Karpas-422 (cell line): ENCODE measurements at regions not wholly inside any gene's neighbourhood (a gene's known extent, or its start where the extent isn't known, plus 50 kb on each side); places are given as distances from the start of the nearest gene placed in this dataset.

Experiments used
- DNase-seq: peaks from one replicate; pipeline ENCODE4 v3.0.0-alpha.2; 2015
- H2AFZ ChIP-seq: fragments of 200-600 bp; sonication (generic); 2 replicates; pipeline ENCODE4 v1.6.1; 2014; ENCODE audit warnings: antibody characterized with exemption, low read length, mixed read lengths
- H3K27ac ChIP-seq: fragments of 200-600 bp; sonication (generic); 2 replicates; pipeline ENCODE4 v1.5.1; 2014; ENCODE audit warnings: mild to moderate bottlenecking, low read length, moderate library complexity
- H3K27me3 ChIP-seq: fragments of 200-600 bp; sonication (generic); 2 replicates; pipeline ENCODE4 v1.6.1; 2014; ENCODE audit warnings: low read length, mixed read lengths
- H3K36me3 ChIP-seq: fragments of 200-600 bp; sonication (generic); 2 replicates; pipeline ENCODE4 v1.6.1; 2014; ENCODE audit warnings: low read length, mixed read lengths; ENCODE audit not compliant: insufficient read depth
- H3K4me1 ChIP-seq: fragments of 200-600 bp; sonication (generic); 2 replicates; pipeline ENCODE4 v1.6.1; 2014; ENCODE audit warnings: mild to moderate bottlenecking, low read length, mixed read lengths
- H3K4me2 ChIP-seq: fragments of 200-600 bp; sonication (generic); 2 replicates; pipeline ENCODE4 v1.6.1; 2014; ENCODE audit warnings: low read length, low read depth, mild to moderate bottlenecking; ENCODE audit not compliant: poor library complexity, severe bottlenecking
- H3K4me3 ChIP-seq: fragments of 200-600 bp; sonication (generic); 2 replicates; pipeline ENCODE4 v1.5.1; 2014; ENCODE audit warnings: mild to moderate bottlenecking, antibody characterized with exemption, low read length, mixed read lengths
- H3K79me2 ChIP-seq: fragments of 200-600 bp; sonication (generic); 2 replicates; pipeline ENCODE4 v1.6.1; 2014; ENCODE audit warnings: mild to moderate bottlenecking, low read length, mixed read lengths
- H3K9ac ChIP-seq: fragments of 200-600 bp; sonication (generic); 2 replicates; pipeline ENCODE4 v1.6.0; 2014; ENCODE audit warnings: low read length
- H3K9me2 ChIP-seq: fragments of 200-600 bp; sonication (generic), shearing (Covaris generic); replicated peaks from 2 replicates; pipeline ENCODE4 v1.6.0; 2014; ENCODE audit warnings: mild to moderate bottlenecking, low read length, moderate library complexity; ENCODE audit not compliant: insufficient read depth
- H3K9me3 ChIP-seq: fragments of 300-700, 200-600 bp; sonication (generic); 2 replicates; pipeline ENCODE4 v1.6.1; 2014; ENCODE audit warnings: low read length, mixed read lengths
- H4K20me1 ChIP-seq: fragments of 200-600 bp; sonication (generic); 2 replicates; pipeline ENCODE4 v1.6.1; 2014; ENCODE audit warnings: mild to moderate bottlenecking, antibody characterized with exemption, low read length, low read depth; ENCODE audit not compliant: insufficient read depth

DNA sequence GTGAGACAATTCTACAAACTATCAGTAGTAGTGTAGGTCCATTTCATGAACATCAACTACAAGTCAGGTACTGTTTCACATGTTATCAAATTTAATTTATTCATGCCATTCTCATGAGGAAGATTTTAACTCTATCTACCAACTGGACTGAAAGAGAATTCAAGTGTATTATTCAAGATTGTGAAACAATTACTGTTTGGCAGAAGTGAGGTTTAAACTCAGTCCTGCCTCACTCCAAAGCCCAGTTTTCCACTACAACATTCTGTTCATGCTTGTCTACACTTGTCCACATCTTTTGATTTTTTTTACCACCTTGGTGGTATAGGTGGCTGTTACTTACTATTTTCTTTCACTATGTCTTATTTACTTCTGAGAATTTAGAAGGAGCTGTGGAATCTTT, 272.9 kb downstream of the TGFB2 start:
- no peaks in the 10 kb centered on the region for H4K20me1 ChIP-seq
- H3K9me2 ChIP-seq = no peaks in the 10 kb centered on the region
- no peak overlapping the region for H3K27ac ChIP-seq
- H2AFZ ChIP-seq = no peak overlapping the region
- H3K36me3 ChIP-seq = no peaks in the 10 kb centered on the region
- DNase-seq = no peak
- H3K9ac ChIP-seq = no peak overlapping the region
- no peak overlapping the region for H3K4me2 ChIP-seq
- H3K4me1 ChIP-seq = no peaks in the 10 kb centered on the region
- H3K4me3 ChIP-seq = no peak overlapping the region
- H3K79me2 ChIP-seq = no peaks in the 10 kb centered on the region
- no peaks in the 10 kb centered on the region for H3K9me3 ChIP-seq
- no peaks in the 10 kb centered on the region; the same call in 1 of the 2 replicates for H3K27me3 ChIP-seq

DNA sequence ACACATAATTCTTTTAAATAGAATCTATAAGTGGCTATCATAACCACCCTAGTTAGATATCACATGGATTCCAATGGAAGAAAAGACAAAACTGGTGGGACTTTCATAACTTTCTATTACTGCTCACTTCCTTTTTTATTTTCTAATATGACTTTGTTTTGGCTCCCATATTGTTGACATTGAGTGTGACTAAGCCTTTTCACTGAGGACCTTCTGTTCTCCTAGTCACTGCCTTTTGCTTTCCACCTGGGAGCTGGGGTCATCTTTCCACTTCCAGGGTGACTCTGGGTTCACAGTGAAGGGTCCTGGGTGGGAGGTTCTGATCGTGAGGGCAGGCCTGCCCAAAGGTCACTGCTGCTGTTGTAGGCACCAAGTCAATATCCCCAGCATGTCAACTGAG, 275.8 kb downstream of the TGFB2 start:
- Histone ChIP-seq H3K27ac (no peak overlapping the region), H3K9me3 (no peaks in the 10 kb centered on the region), H3K9me2 (no peaks in the 10 kb centered on the region), H3K4me2 (no peak overlapping the region), H3K79me2 (no peaks in the 10 kb centered on the region), H4K20me1 (no peaks in the 10 kb centered on the region), H2AFZ (no peak overlapping the region), H3K36me3 (no peaks in the 10 kb centered on the region), H3K4me1 (no peaks in the 10 kb centered on the region), H3K27me3 (no peaks in the 10 kb centered on the region; the same call in 1 of the 2 replicates), H3K9ac (no peak overlapping the region), H3K4me3 (no peak overlapping the region)
- DNase-seq = no peak

DNA sequence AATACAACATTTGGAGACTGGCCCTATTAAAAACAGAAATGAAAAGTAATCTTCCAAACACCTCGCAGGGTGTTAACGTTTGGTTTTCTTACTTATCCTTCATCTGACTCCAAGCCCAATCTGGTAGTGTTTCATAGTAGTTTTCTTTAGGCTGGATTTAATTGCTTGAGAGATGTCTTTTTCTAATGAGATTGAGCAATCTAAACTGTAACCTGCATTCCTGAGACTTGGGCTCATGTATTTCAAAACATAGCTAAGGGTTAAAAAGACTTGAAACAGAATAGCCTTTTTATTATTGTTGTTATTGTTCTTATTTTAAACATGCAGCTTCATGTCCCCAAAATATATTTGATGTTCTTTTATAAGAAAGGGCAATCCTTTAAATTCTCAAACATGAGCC, 278.9 kb downstream of the TGFB2 start:
- no peak overlapping the region for H3K4me2 ChIP-seq

DNA sequence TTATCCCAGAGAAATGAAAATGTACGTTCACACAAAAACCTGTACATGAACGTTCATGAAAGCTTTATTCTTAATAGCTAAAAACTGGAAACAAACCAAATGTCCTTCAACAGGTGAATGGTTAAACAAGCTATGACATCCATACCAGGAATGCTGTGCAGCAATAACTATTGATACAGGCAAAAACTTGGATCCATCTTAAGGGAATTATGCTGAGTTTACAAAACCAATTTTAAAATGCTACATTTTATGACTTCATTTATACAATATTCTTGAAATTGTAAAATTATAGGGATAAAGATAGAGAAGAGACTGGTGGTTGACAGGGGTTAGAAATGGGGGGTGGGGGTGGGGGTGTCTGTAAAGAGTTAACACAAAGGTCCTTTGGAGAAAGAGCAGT, 280.3 kb downstream of the TGFB2 start:
- no peaks in the 10 kb centered on the region for H3K27me3 ChIP-seq
- H3K9ac ChIP-seq = no peak overlapping the region
- no peaks in the 10 kb centered on the region for H3K79me2 ChIP-seq
- no peak overlapping the region for H2AFZ ChIP-seq
- DNase-seq = no peak
- H3K9me2 ChIP-seq = no peaks in the 10 kb centered on the region
- H4K20me1 ChIP-seq = no peaks in the 10 kb centered on the region
- H3K9me3 ChIP-seq = no peaks in the 10 kb centered on the region
- H3K4me2 ChIP-seq = no peak overlapping the region
- no peak overlapping the region for H3K4me3 ChIP-seq
- no peaks in the 10 kb centered on the region for H3K4me1 ChIP-seq
- no peaks in the 10 kb centered on the region for H3K36me3 ChIP-seq
- H3K27ac ChIP-seq = no peak overlapping the region

More for the DNA sequence above, 278.9 kb downstream of the TGFB2 start:
- no peak overlapping the region for H3K4me3 ChIP-seq
- H4K20me1 ChIP-seq = no peaks in the 10 kb centered on the region
- H3K9ac ChIP-seq = no peak overlapping the region
- no peaks in the 10 kb centered on the region for H3K4me1 ChIP-seq
- no peaks in the 10 kb centered on the region for H3K79me2 ChIP-seq
- no peaks in the 10 kb centered on the region for H3K9me2 ChIP-seq
- H3K9me3 ChIP-seq = no peaks in the 10 kb centered on the region
- H3K27me3 ChIP-seq = no peaks in the 10 kb centered on the region
- H2AFZ ChIP-seq = no peak overlapping the region
- no peaks in the 10 kb centered on the region for H3K36me3 ChIP-seq
- H3K27ac ChIP-seq = no peak overlapping the region
- no peak for DNase-seq

DNA sequence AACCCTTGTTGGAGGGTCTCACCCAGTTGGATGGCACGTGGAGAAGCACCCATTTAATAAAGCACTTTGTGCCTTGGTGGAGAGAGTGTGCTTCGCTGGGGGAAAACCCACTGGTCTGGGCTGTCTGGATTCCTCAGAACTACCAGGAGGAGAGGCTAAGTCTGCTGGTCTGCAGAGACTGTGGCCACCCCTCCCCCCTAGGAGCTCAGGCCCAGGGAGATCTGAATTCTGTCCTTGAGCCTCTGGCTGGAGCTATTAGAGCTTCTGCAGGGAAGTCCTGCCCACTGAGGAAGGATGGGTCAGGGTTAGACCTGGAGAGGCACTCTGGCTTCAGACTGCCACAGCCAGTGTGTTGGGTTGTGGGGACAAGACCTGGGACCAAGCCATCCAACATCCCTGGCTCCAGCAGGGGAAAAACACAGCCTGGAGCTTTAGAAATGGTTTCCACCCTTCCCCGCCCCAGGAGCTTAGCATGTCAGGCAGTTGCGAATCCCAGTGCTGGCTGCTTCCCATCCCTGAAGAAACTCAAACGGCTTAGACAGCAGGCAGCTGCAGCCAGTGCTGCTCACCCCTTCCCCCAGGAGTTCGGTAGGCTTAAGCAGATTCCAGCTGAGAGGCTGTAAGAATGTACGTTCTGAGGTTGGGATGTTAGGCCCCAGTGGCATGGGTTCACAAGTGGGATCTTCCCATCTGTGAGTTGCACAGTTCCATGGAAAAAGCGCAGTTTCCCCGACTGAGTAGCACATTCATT, 288.3 kb downstream of the TGFB2 start:
- no peak for DNase-seq
- Histone ChIP-seq H3K4me3 (no peak overlapping the region), H3K4me1 (no peaks in the 10 kb centered on the region), H3K79me2 (no peaks in the 10 kb centered on the region), H3K9me3 (no peaks in the 10 kb centered on the region), H2AFZ (no peak overlapping the region), H3K9me2 (no peaks in the 10 kb centered on the region), H3K9ac (no peak overlapping the region), H3K27me3 (no peaks in the 10 kb centered on the region), H3K4me2 (no peak overlapping the region), H3K27ac (no peak overlapping the region), H4K20me1 (no peaks in the 10 kb centered on the region), H3K36me3 (no peaks in the 10 kb centered on the region)

DNA sequence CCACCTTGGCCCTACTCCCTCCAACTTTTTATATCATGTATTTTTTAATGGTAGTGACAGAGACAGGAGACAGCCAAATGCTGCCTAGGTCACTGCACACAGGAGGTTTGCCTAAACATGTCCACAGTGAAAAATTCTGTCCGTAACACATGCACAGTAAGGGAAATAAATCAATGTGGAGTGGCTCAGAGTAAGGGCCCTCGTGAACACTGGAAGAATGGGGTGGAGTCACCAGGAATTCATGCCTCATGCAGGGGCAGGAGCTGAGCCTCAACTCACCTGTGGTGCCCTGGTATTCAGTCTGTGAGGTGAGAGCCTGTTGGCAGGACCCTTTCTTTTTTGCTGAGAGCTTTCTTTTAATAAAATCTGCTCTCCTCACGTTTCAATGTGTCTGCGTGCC, 289.1 kb downstream of the TGFB2 start:
- no peak overlapping the region for H3K4me2 ChIP-seq
- no peak for DNase-seq
- H3K27ac ChIP-seq = no peak overlapping the region
- no peak overlapping the region for H3K9ac ChIP-seq
- no peaks in the 10 kb centered on the region for H3K9me3 ChIP-seq
- H2AFZ ChIP-seq = no peak overlapping the region
- H3K4me1 ChIP-seq = no peaks in the 10 kb centered on the region
- H3K79me2 ChIP-seq = no peaks in the 10 kb centered on the region
- no peaks in the 10 kb centered on the region for H3K36me3 ChIP-seq
- H4K20me1 ChIP-seq = no peaks in the 10 kb centered on the region
- H3K27me3 ChIP-seq = no peaks in the 10 kb centered on the region
- H3K9me2 ChIP-seq = no peaks in the 10 kb centered on the region
- H3K4me3 ChIP-seq = no peak overlapping the region

DNA sequence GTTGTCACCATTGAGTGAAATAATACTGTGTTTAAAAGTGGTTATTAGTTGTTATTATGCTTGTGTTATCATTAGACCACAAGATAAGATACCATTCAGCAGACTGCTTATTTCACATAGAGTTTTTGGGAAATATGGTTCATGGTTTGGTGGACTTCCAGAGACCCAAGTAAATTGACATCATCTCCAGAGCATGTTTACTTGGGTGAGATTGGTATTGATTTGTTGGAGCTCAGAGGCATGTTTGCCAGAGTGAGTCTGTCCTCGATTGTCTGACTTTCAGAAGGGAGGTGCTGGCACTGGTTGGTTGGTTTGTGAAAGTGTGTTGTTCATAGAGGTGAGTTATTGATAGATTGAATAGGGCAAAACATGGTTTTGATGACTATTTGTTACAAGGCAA, 291.4 kb downstream of the TGFB2 start:
- no peaks in the 10 kb centered on the region for H3K79me2 ChIP-seq
- DNase-seq = no peak
- H3K4me3 ChIP-seq = no peak overlapping the region
- no peak overlapping the region for H3K9ac ChIP-seq
- no peaks in the 10 kb centered on the region for H3K9me2 ChIP-seq
- no peaks in the 10 kb centered on the region for H4K20me1 ChIP-seq
- H3K36me3 ChIP-seq = no peaks in the 10 kb centered on the region
- no peaks in the 10 kb centered on the region for H3K4me1 ChIP-seq
- H3K27me3 ChIP-seq = no peaks in the 10 kb centered on the region
- H3K9me3 ChIP-seq = no peaks in the 10 kb centered on the region
- H3K4me2 ChIP-seq = no peak overlapping the region
- H3K27ac ChIP-seq = no peak overlapping the region
- no peak overlapping the region for H2AFZ ChIP-seq

DNA sequence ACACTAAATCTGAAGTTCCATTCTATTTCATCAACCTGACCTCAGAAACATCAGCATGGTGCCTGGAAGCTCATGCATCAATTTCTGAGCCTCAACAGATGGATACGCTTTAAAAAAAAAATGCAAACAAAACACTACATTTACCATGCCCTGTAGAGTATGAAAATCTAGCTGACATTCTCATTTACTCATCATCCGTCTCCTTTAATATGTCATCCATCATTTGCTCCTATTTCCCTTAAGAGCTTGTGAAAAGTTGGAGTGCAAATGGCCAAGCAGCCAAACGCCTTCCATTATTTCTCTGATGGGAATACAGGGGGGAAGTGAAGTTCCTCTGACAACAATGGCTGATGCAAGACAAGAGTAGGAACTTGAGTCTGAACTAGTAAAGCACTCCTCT, 295.0 kb downstream of the TGFB2 start:
- Histone ChIP-seq H3K9me2 (no peaks in the 10 kb centered on the region), H3K79me2 (no peaks in the 10 kb centered on the region), H3K9me3 (no peaks in the 10 kb centered on the region), H3K27ac (no peak overlapping the region), H3K4me3 (no peak overlapping the region), H2AFZ (no peak overlapping the region), H3K9ac (no peak overlapping the region), H4K20me1 (no peaks in the 10 kb centered on the region), H3K27me3 (no peaks in the 10 kb centered on the region), H3K36me3 (no peaks in the 10 kb centered on the region), H3K4me2 (no peak overlapping the region), H3K4me1 (no peaks in the 10 kb centered on the region)
- no peak for DNase-seq
